Neural progenitor cell (in vitro differentiated cells): ENCODE measurements at regions not wholly inside any gene's neighbourhood (a gene's known extent, or its start where the extent isn't known, plus 50 kb on each side); places are given as distances from the start of the nearest gene placed in this dataset.

Experiments
- CTCF ChIP-seq: fragments of 200-600 bp; sonication (generic); IDR thresholded peaks from 2 replicates; pipeline ENCODE4 v1.5.1; 2017; ENCODE audit warnings: antibody characterized with exemption, mild to moderate bottlenecking
- EZH2 ChIP-seq: fragments of 200-600 bp; sonication (generic); IDR thresholded peaks from 2 replicates; pipeline ENCODE4 v1.6.1; 2017; ENCODE audit warnings: antibody characterized with exemption, mild to moderate bottlenecking, moderate library complexity

- TF ChIP-seq EZH2 = no peak
- TF ChIP-seq CTCF = no peak
Observed at GRCh38 chr7:67602246-67602887, 605.7 kb downstream of the TYW1 start.
